BJ (cell line): ENCODE measurements at regions not wholly inside any gene's neighbourhood (a gene's known extent, or its start where the extent isn't known, plus 50 kb on each side); places are given as distances from the start of the nearest gene placed in this dataset.

ENCODE experiments used
- CTCF ChIA-PET: fragments of 350-600 bp; formaldehyde crosslinking; extraction: SDS; loops from one replicate; lab custom pipeline; 2021; ENCODE audit warnings: antibody characterized with exemption, inconsistent platforms; lab: Yijun Ruan, JAX
- POLR2A ChIA-PET: fragments of 300-600 bp; sonication (Branson Sonifier 250); formaldehyde crosslinking; extraction: SDS; loops from one replicate; lab custom pipeline; 2021; ENCODE audit warnings: antibody characterized with exemption; lab: Charles Lee
- DNase-seq: peaks from one replicate; pipeline ENCODE4 v3.0.0-alpha.2; 2011; ENCODE audit warnings: low read depth
- H3K27me3 ChIP-seq: 2 replicates; pipeline ENCODE4 v1.6.0; 2011; ENCODE audit warnings: low read length; ENCODE audit not compliant: control insufficient read depth, insufficient read depth
- H3K36me3 ChIP-seq: 2 replicates; pipeline ENCODE4 v1.5.1; 2011; ENCODE audit warnings: low read length; ENCODE audit not compliant: control insufficient read depth, insufficient read depth
- H3K4me3 ChIP-seq: 2 replicates; pipeline ENCODE4 v1.5.1; 2011; ENCODE audit warnings: low read depth, mild to moderate bottlenecking, control low read depth, low read length
- TF ChIP-seq, protein P1 (sequence below): IDR thresholded peaks from 2 replicates; pipeline ENCODE4 v1.5.1; 2011; ENCODE audit warnings: low read depth, mild to moderate bottlenecking, control low read depth, inconsistent platforms, low read length, moderate library complexity; ENCODE audit not compliant: insufficient read depth

DNA sequence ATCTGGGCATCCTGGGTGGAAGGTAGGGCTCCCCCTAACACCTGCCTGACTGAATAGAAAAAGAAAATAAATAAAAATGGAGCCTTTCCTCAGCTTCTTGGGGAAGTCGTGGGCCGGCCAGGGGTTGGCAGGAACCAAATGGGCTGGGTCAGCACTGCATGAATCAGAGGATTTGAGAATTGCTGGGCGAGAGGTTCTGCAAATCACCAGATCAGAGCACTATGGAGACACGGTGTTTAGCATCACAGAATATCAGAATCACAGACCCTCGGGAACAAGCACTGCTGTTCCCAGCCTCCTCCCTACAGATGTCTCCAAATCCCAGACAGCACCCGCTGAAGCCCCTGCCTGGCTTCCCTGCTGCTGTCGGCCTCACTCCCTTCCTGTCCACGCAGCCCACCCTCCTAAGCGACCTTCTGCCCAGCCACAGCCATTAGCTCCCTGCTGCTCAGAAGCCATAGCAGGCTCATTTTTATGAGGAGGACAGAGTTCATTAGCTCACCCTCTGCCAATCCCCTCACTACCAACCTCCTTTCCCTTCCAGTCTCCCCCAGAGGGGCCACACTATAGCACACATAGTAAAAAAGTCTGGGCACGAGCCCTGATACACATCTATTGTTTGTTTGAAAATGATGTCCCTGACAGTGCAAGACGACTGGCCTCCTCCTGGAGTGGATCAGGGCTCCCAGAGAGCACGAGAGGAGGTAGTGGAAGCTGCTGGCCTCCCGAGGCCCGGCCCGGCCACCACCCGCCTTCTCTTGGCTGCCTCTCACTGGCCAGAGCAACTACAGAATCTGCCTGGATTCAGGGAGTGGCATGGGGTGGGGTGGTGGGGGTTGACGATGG is 64.6 kb upstream of the TAF1B start:
- Histone ChIP-seq H3K27me3 (peaks cover 3% of the 10 kb centered on the region), H3K36me3 (no peaks in the 10 kb centered on the region), H3K4me3 (no peak overlapping the region)
- ChIA-PET POLR2A (no interaction called here), CTCF (interaction anchor here (0.7 to 3.1 kb wide), 2 partner anchors 8 to 21 kb away, joined by 4 to 17 read pairs; no protein-coding TSS in a partner anchor)
- TF ChIP-seq, protein P1, sequence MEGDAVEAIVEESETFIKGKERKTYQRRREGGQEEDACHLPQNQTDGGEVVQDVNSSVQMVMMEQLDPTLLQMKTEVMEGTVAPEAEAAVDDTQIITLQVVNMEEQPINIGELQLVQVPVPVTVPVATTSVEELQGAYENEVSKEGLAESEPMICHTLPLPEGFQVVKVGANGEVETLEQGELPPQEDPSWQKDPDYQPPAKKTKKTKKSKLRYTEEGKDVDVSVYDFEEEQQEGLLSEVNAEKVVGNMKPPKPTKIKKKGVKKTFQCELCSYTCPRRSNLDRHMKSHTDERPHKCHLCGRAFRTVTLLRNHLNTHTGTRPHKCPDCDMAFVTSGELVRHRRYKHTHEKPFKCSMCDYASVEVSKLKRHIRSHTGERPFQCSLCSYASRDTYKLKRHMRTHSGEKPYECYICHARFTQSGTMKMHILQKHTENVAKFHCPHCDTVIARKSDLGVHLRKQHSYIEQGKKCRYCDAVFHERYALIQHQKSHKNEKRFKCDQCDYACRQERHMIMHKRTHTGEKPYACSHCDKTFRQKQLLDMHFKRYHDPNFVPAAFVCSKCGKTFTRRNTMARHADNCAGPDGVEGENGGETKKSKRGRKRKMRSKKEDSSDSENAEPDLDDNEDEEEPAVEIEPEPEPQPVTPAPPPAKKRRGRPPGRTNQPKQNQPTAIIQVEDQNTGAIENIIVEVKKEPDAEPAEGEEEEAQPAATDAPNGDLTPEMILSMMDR, result no peak
- no peak for DNase-seq

DNA sequence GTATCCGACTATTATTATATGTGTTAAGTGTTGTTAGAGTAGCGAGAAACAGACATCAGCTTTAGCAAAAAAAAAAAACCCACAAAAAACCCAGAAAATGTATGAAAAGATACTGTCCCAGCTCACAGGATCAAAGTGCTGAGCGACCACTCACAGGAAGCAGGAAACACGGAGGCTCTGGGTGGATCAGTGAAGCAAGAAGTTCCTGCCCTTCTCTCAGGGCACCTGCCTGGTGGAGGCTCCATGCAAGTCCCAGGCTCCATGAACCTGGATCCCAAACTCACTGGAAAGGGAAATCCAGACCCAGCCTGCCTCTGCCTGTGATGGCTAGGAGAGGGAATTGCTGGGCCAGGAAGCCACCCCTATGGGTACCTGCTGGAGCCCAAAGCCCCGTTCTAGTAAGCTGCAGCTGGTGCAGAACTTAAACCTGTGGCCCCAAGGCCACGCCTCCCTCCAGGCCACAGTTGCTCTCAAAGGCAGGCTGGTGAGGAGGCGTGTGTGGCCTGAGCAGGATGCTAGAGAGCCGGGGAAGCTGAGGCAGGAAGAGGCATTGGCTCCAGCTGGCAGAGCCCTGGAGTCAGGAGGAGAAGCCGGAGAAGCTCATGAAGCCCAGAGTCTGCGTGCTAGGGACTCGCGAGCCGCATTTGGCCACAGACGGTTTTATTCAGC is 63.5 kb upstream of the TAF1B start:
- POLR2A ChIA-PET, result no interaction called here

DNA sequence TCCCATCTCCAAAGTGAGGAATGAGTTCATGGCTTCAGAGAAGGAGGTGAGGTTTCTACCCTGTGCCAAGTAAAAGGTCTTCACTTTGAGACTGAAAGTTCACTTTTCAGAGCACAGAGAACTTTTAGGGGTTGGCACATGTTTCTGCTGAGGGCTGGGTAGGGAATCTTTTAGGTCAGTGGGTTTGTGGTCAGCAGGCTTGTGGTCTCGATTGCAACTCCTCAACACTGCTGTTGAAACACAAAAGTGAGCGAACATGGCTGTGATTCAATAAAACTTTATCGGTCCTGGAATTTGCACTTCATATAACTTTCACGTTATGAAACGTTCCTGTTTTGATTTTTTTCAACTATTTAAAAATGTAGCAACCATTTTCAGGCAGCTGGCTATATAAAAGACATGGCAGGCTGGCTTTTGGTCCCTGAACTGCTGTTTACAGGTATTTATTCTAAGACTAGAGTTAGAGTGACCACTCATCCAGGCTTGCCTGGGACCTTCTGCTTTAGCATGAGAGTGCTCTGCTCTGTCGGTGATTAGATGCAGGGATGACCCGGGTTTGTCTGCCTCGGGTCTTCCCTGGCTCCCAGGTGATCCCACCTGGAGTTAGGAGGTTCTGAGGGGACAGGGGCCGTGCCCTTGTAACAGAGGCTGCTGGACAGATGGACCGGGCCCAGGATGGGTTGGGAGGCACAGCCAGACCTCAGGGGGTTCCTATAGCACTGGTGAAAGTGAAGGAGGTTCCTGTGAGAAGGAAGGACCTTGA is 62.7 kb upstream of the TAF1B start:
- H3K4me3 ChIP-seq, result no peak overlapping the region
- H3K36me3 ChIP-seq, result no peaks in the 10 kb centered on the region
- ChIA-PET CTCF (interaction anchor here (0.9 to 3.1 kb wide), 3 partner anchors 10 to 269 kb away, joined by 3 to 17 read pairs (median 3); no protein-coding TSS in a partner anchor), POLR2A (no interaction called here)
- TF ChIP-seq, protein P1, result no peak
- peaks cover 4% of the 10 kb centered on the region for H3K27me3 ChIP-seq
- no peak for DNase-seq

More for the DNA sequence above, 63.5 kb upstream of the TAF1B start:
- CTCF ChIA-PET, result interaction anchor here (0.9 to 3.1 kb wide), 3 partner anchors 9 to 269 kb away, joined by 3 to 17 read pairs (median 3); no protein-coding TSS in a partner anchor
- TF ChIP-seq, protein P1, result no peak
- Histone ChIP-seq H3K27me3 (peaks cover 4% of the 10 kb centered on the region), H3K36me3 (no peaks in the 10 kb centered on the region), H3K4me3 (no peak overlapping the region)
- no peak for DNase-seq

DNA sequence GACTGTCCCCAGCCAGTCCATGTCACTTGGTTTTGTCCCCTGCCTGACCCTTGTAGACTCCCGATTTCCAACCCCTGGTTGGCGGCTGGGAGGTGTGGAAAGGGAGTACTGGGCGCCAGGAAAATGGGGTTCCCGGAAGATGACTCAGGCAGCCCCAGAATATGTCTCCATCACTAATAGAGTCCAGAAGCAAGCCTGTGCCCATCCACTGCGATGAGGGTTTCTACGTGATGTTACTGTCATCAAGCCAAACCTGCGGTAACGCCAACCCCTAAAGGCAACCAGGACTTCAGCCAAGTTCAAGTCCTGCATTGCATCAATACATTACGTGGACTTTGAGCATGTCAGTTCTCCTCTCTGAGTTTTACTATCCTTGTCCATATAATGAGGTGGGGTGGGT is 62.0 kb upstream of the TAF1B start:
- peak; percentile 58 for DNase-seq
- Histone ChIP-seq H3K27me3 (peaks cover 4% of the 10 kb centered on the region), H3K36me3 (no peaks in the 10 kb centered on the region), H3K4me3 (no peak overlapping the region)
- TF ChIP-seq, protein P1, result no peak
- CTCF ChIA-PET, result interaction anchor here (1.2 to 3.1 kb wide), 2 partner anchors 11 to 268 kb away, joined by 3 to 17 read pairs; no protein-coding TSS in a partner anchor
- POLR2A ChIA-PET, result no interaction called here
